ENCODE measurements at regions not wholly inside any gene's neighbourhood (a gene's known extent, or its start where the extent isn't known, plus 50 kb on each side); places are given as distances from the start of the nearest gene placed in this dataset.

GRCh38 chr21:10430005-10430404, 91.4 kb upstream of the TPTE start:
- H3K4me2 ChIP-seq (ENCODE audit: low read depth, low read length): no peak overlapping the region
- no peak for ATAC-seq (ENCODE audit: low read depth)
- in situ Hi-C loops (cut with MboI; ENCODE audit: low sequenced_read_pairs): no loop called here

More at GRCh38 chr21:10430005-10430404, 91.4 kb upstream of the TPTE start:
- Histone ChIP-seq H4K8ac (ENCODE audit: low read depth in 2 of 2, low read length in 2 of 2) (no peak overlapping the region), H4K91ac (ENCODE audit: insufficient read depth, low read depth, low read length) (no peak overlapping the region), H3K56ac (ENCODE audit: extremely low read depth, insufficient read depth, low read length) (no peak overlapping the region), H2BK15ac (ENCODE audit: low read depth, low read length) (no peak overlapping the region), H3K4me3 (ENCODE audit: insufficient read depth, low read depth, low read length) (no peak overlapping the region), H2BK5ac (ENCODE audit: low read depth, low read length, poor library complexity, severe bottlenecking) (no peak overlapping the region), H2AK5ac (ENCODE audit: low read depth, low read length) (no peak overlapping the region), H4K20me1 (ENCODE audit: insufficient read depth, low read length) (no peaks in the 10 kb centered on the region), H3K9me1 (ENCODE audit: insufficient read depth, low read length) (no peaks in the 10 kb centered on the region), H3K4me1 (ENCODE audit: control insufficient read depth, insufficient read depth, low read length) (no peaks in the 10 kb centered on the region), H3K36me3 (ENCODE audit: control insufficient read depth, insufficient read depth, low read length) (no peaks in the 10 kb centered on the region), H3K18ac (ENCODE audit: low read depth, low read length) (no peak overlapping the region), H3K23ac (ENCODE audit: low read depth, low read length) (no peak overlapping the region), H3K14ac (replicated peaks; ENCODE audit: low read depth, low read length) (no peak overlapping the region), H2AK9ac (replicated peaks; ENCODE audit: low read depth, low read length, poor library complexity) (no peak overlapping the region), H3K27me3 (ENCODE audit: control insufficient read depth, insufficient read depth, low read length) (no peaks in the 10 kb centered on the region), H3K27ac (ENCODE audit: insufficient read depth, low read length) (no peak overlapping the region), H3K79me1 (ENCODE audit: low read depth in 1 of 2, low read length in 2 of 2) (no peaks in the 10 kb centered on the region), H3K9me3 (ENCODE audit: control insufficient read depth, insufficient read depth, low read length) (peaks cover 47% of the 10 kb centered on the region), H4K5ac (ENCODE audit: low read depth, low read length) (no peak overlapping the region), H2BK120ac (ENCODE audit: low read depth, low read length) (no peak overlapping the region), H2BK20ac (ENCODE audit: low read depth, low read length) (no peak overlapping the region), H2AFZ (replicated peaks; ENCODE audit: low read length, poor library complexity) (no peak overlapping the region), H3K9ac (ENCODE audit: low read depth, low read length) (no peak overlapping the region), H3K4ac (ENCODE audit: low read depth, low read length) (no peak overlapping the region)
- POLR2A ChIA-PET (ENCODE audit: unreplicated experiment): no interaction called here
- no TSS peak for BruUV-seq (replicated peaks)
- no peak for DNase-seq
- dilution Hi-C loops (cut with HindIII; ENCODE audit: low sequenced_read_pairs, unreplicated experiment) (no loop called here), intact Hi-C loops (cut with micrococcal nuclease) (no loop called here)
- WGBS, 2 experiments (ENCODE audit: extremely low coverage in 2 of 2, insufficient read length in 1 of 2): 71% methylated on average over 1 of the region's 1 CpG; no CpG with 5 or more reads in 1 of the 2 experiments
- TF ChIP-seq RCOR1 (IDR thresholded peaks at IDR 0.05; ENCODE audit: insufficient replicate concordance, low read length): no peak
- no peak for TF ChIP-seq CTCF (conservative IDR thresholded peaks at IDR 0.05; ENCODE audit: low read depth, low read length)
- TF ChIP-seq USF2 (IDR thresholded peaks at IDR 0.05; ENCODE audit: low read depth, low read length): no peak
- TF ChIP-seq CEBPB (IDR thresholded peaks at IDR 0.05; ENCODE audit: low read depth, low read length): no peak
- CTCF ChIA-PET: interaction anchor here (1.2 kb wide), 1 partner anchor 22 kb away, joined by 3 read pairs; no protein-coding TSS in a partner anchor

Measured in IMR-90 (cell line).